OCI-LY7 (cell line): ENCODE measurements at regions not wholly inside any gene's neighbourhood (a gene's known extent, or its start where the extent isn't known, plus 50 kb on each side); places are given as distances from the start of the nearest gene placed in this dataset.
"Not testable (repeated sequence)": the region's sequence is repeated elsewhere in the genome, so short reads cannot be mapped to it uniquely, and the experiment has no call there.

ENCODE experiments used
- BruUV-seq: library from RNA; stranded (reverse); fragments of 400-500 nt; replicated peaks from 2 replicates; lab custom pipeline; 2021; lab: Mats Ljungman, UMichigan
- CTCF ChIA-PET: fragments of 300-600 bp; sonication (Branson Sonifier 250); formaldehyde crosslinking; loops from one replicate; lab custom pipeline; 2022; ENCODE audit warnings: antibody characterized with exemption; ENCODE audit not compliant: unreplicated experiment; lab: Charles Lee
- POLR2A ChIA-PET: fragments of 300-600 bp; sonication (Branson Sonifier 250); formaldehyde crosslinking; loops from one replicate; lab custom pipeline; 2022; ENCODE audit warnings: antibody characterized with exemption; lab: Charles Lee
- DNase-seq: peaks from one replicate; pipeline ENCODE4 v3.0.0-alpha.2; 2015; ENCODE audit warnings: low spot score
- H2AFZ ChIP-seq: fragments of 200-600 bp; sonication (generic), shearing (Covaris generic); 2 replicates; pipeline ENCODE4 v1.6.1; 2014; ENCODE audit warnings: mild to moderate bottlenecking, antibody characterized with exemption, low read length, moderate library complexity
- H3K27ac ChIP-seq: fragments of 200-600 bp; sonication (generic); 2 replicates; pipeline ENCODE4 v1.5.1; 2014; ENCODE audit warnings: mixed run types, low read depth, mild to moderate bottlenecking, moderate library complexity, low read length, inconsistent platforms; ENCODE audit not compliant: poor library complexity, severe bottlenecking
- H3K36me3 ChIP-seq: fragments of 200-600 bp; sonication (generic); 2 replicates; pipeline ENCODE4 v1.6.1; 2014; ENCODE audit warnings: mild to moderate bottlenecking, antibody characterized with exemption, low read length, moderate library complexity, mixed read lengths; ENCODE audit not compliant: insufficient read depth
- H3K4me1 ChIP-seq: fragments of 200-600 bp; sonication (generic); 2 replicates; pipeline ENCODE4 v1.5.1; 2014; ENCODE audit warnings: mild to moderate bottlenecking, low read length; ENCODE audit not compliant: insufficient read depth, poor library complexity, severe bottlenecking
- H3K4me2 ChIP-seq: fragments of 200-600 bp; sonication (generic); 2 replicates; pipeline ENCODE4 v1.6.1; 2014; ENCODE audit warnings: mild to moderate bottlenecking, low read length
- H3K4me3 ChIP-seq: fragments of 200-600 bp; sonication (generic); 2 replicates; pipeline ENCODE4 v1.5.1; 2014; ENCODE audit warnings: mild to moderate bottlenecking, low read depth, low read length; ENCODE audit not compliant: poor library complexity, severe bottlenecking
- H3K79me2 ChIP-seq: fragments of 200-600 bp; sonication (generic); 2 replicates; pipeline ENCODE4 v1.6.1; 2016; ENCODE audit warnings: low read depth, mild to moderate bottlenecking, low read length, moderate library complexity, mixed read lengths; ENCODE audit not compliant: insufficient read depth
- H3K9me2 ChIP-seq: fragments of 200-600 bp; sonication (generic); 2 replicates; pipeline ENCODE4 v1.6.1; 2016; ENCODE audit warnings: mild to moderate bottlenecking, low read length, mixed read lengths; ENCODE audit not compliant: insufficient read depth
- H3K9me3 ChIP-seq: fragments of 200-600 bp; sonication (generic); 2 replicates; pipeline ENCODE4 v1.6.1; 2014; ENCODE audit warnings: mild to moderate bottlenecking, mixed run types, low read length, mixed read lengths
- H4K20me1 ChIP-seq: fragments of 200-600 bp; sonication (generic); 2 replicates; pipeline ENCODE4 v1.6.1; 2014; ENCODE audit warnings: mild to moderate bottlenecking, antibody characterized with exemption, low read length, moderate library complexity, mixed read lengths; ENCODE audit not compliant: insufficient read depth
- CTCF ChIP-seq: fragments of 200-600 bp; sonication (generic); conservative IDR thresholded peaks from 2 replicates; pipeline ENCODE4 v1.5.1; 2014; ENCODE audit warnings: mild to moderate bottlenecking, antibody characterized with exemption, low read length, moderate library complexity, mixed read lengths
- EZH2phosphoT487 ChIP-seq: fragments of 200-600 bp; sonication (generic); IDR thresholded peaks from 2 replicates; pipeline ENCODE4 v1.6.1; 2018; ENCODE audit warnings: low read depth, borderline replicate concordance, mild to moderate bottlenecking, mixed run types, antibody characterized with exemption, low read length, moderate library complexity, mixed read lengths
- intact Hi-C: fragments of 100-400 bp; cut with micrococcal nuclease; formaldehyde crosslinking; loops from one replicate; pipeline ENCODE4 v1.10.0; 2022; ENCODE audit not compliant: unreplicated experiment

GRCh38 chr4:179372242-179372641 lies 1930.0 kb upstream of the AGA start:
- no peak for DNase-seq
- BruUV-seq = no TSS peak
- H3K36me3 ChIP-seq = no peaks in the 10 kb centered on the region

GRCh38 chr4:179372746-179373145 lies 1930.5 kb upstream of the AGA start:
- no peaks in the 10 kb centered on the region for H3K4me1 ChIP-seq
- no TSS peak for BruUV-seq
- no peaks in the 10 kb centered on the region for H4K20me1 ChIP-seq
- H3K4me2 ChIP-seq = no peak overlapping the region
- CTCF ChIA-PET = no interaction called here
- DNase-seq = no peak
- POLR2A ChIA-PET = no interaction called here
- H3K27ac ChIP-seq = no peak overlapping the region
- TF ChIP-seq CTCF (no peak), EZH2phosphoT487 (no peak)
- H3K9me3 ChIP-seq = no peaks in the 10 kb centered on the region
- H3K36me3 ChIP-seq = no peaks in the 10 kb centered on the region
- no peak overlapping the region for H3K4me3 ChIP-seq
- no peaks in the 10 kb centered on the region for H3K9me2 ChIP-seq
- intact Hi-C loops = no loop called here
- H2AFZ ChIP-seq = no peak overlapping the region
- no peaks in the 10 kb centered on the region for H3K79me2 ChIP-seq

More at GRCh38 chr4:179372242-179372641, 1930.0 kb upstream of the AGA start:
- H3K4me2 ChIP-seq = no peak overlapping the region
- ChIA-PET POLR2A (no interaction called here), CTCF (no interaction called here)
- intact Hi-C loops = no loop called here
- H3K9me3 ChIP-seq = no peaks in the 10 kb centered on the region
- H3K4me1 ChIP-seq = no peaks in the 10 kb centered on the region
- no peaks in the 10 kb centered on the region for H4K20me1 ChIP-seq
- no peak overlapping the region for H2AFZ ChIP-seq
- H3K79me2 ChIP-seq = no peaks in the 10 kb centered on the region
- no peak overlapping the region for H3K4me3 ChIP-seq
- H3K27ac ChIP-seq = no peak overlapping the region
- TF ChIP-seq EZH2phosphoT487 (no peak), CTCF (no peak)
- H3K9me2 ChIP-seq = no peaks in the 10 kb centered on the region

GRCh38 chr4:179378847-179379246 lies 1936.6 kb upstream of the AGA start:
- BruUV-seq, DNase-seq, H2AFZ ChIP-seq, CTCF ChIA-PET, H3K79me2 ChIP-seq, H3K27ac ChIP-seq, H4K20me1 ChIP-seq, intact Hi-C loops, H3K4me1 ChIP-seq, POLR2A ChIA-PET, H3K4me2 ChIP-seq, H3K4me3 ChIP-seq, H3K9me3 ChIP-seq, H3K9me2 ChIP-seq, H3K36me3 ChIP-seq: not testable (repeated sequence)
